Activated CD4-positive, alpha-beta T cell treated with anti-CD3 and anti-CD28 coated beads for 48 hours (primary cell): ENCODE measurements at regions not wholly inside any gene's neighbourhood (a gene's known extent, or its start where the extent isn't known, plus 50 kb on each side); places are given as distances from the start of the nearest gene placed in this dataset.

Experiments used
- DNase-seq: peaks from one replicate; pipeline ENCODE4 v3.0.0-alpha.2; 2020

GRCh38 chr2:6213056-6213780 is 521.0 kb downstream of the SOX11 start:
- no peak for DNase-seq

GRCh38 chr2:6214471-6214870 is 522.3 kb downstream of the SOX11 start:
- DNase-seq = no peak

GRCh38 chr2:6215053-6215452 is 522.9 kb downstream of the SOX11 start:
- DNase-seq = no peak

GRCh38 chr2:6216234-6216633 is 524.0 kb downstream of the SOX11 start:
- no peak for DNase-seq

GRCh38 chr2:6218926-6219325 is 526.7 kb downstream of the SOX11 start:
- DNase-seq = no peak

GRCh38 chr2:6219906-6220305 is 527.7 kb downstream of the SOX11 start:
- no peak for DNase-seq

GRCh38 chr2:6222296-6222695 is 530.1 kb downstream of the SOX11 start:
- no peak for DNase-seq

GRCh38 chr2:6224267-6224666 is 532.1 kb downstream of the SOX11 start:
- no peak for DNase-seq

GRCh38 chr2:6228251-6228650 is 536.1 kb downstream of the SOX11 start:
- DNase-seq = no peak

- DNase-seq = no peak
Measured at GRCh38 chr2:6231166-6231565, 539.0 kb downstream of the SOX11 start.

- DNase-seq = no peak
Measured at GRCh38 chr2:6233993-6234392, 541.8 kb downstream of the SOX11 start.

- no peak for DNase-seq
Measured at GRCh38 chr2:6234702-6235101, 542.5 kb downstream of the SOX11 start.

GRCh38 chr2:6236317-6236716 is 544.1 kb downstream of the SOX11 start:
- DNase-seq = no peak

- DNase-seq = no peak
Measured at GRCh38 chr2:6237039-6237660, 545.0 kb downstream of the SOX11 start.

- no peak for DNase-seq
Measured at GRCh38 chr2:6249557-6249956, 557.4 kb downstream of the SOX11 start.

GRCh38 chr2:6254441-6254840 is 562.3 kb downstream of the SOX11 start:
- DNase-seq = no peak

- no peak for DNase-seq
Measured at GRCh38 chr2:6264198-6264597, 572.0 kb downstream of the SOX11 start.

- no peak for DNase-seq
Measured at GRCh38 chr2:6281524-6281923, 584.2 kb downstream of the CMPK2 start.

GRCh38 chr2:6283259-6283658 is 582.4 kb downstream of the CMPK2 start:
- no peak for DNase-seq

- no peak for DNase-seq
Measured at GRCh38 chr2:6287406-6287805, 578.3 kb downstream of the CMPK2 start.

GRCh38 chr2:6288791-6289190 is 576.9 kb downstream of the CMPK2 start:
- no peak for DNase-seq

- DNase-seq = no peak
Measured at GRCh38 chr2:6290217-6291015, 575.3 kb downstream of the CMPK2 start.

- DNase-seq = no peak
Measured at GRCh38 chr2:6294791-6295190, 570.9 kb downstream of the CMPK2 start.

- no peak for DNase-seq
Measured at GRCh38 chr2:6297238-6297637, 568.5 kb downstream of the CMPK2 start.
